Upper lobe of right lung (tissue), 1 donor: ENCODE measurements at regions not wholly inside any gene's neighbourhood (a gene's known extent, or its start where the extent isn't known, plus 50 kb on each side); places are given as distances from the start of the nearest gene placed in this dataset.

Experiments used
- ATAC-seq: fragments of 200-7000 bp; cut with Tn5 transposase; one replicate; pipeline ENCODE4 v1.9.1; 2020; ENCODE audit warnings: mild to moderate bottlenecking, moderate library complexity
- DNase-seq: peaks from one replicate; pipeline ENCODE4 v3.0.0-alpha.2; 2020
- H3K27ac ChIP-seq: fragments of 200-600 bp; one replicate; pipeline ENCODE4 v1.8.0; 2022
- H3K27me3 ChIP-seq: fragments of 200-600 bp; one replicate; pipeline ENCODE4 v1.8.0; 2022; ENCODE audit warnings: mild to moderate bottlenecking
- H3K36me3 ChIP-seq: fragments of 200-600 bp; one replicate; pipeline ENCODE4 v1.8.0; 2022
- H3K4me1 ChIP-seq: fragments of 200-600 bp; one replicate; pipeline ENCODE4 v1.8.0; 2022
- H3K4me3 ChIP-seq: fragments of 200-600 bp; one replicate; pipeline ENCODE4 v1.8.0; 2022; ENCODE audit warnings: mild to moderate bottlenecking
- H3K9me3 ChIP-seq: fragments of 200-600 bp; one replicate; pipeline ENCODE4 v1.8.0; 2022
- intact Hi-C: fragments of 100-400 bp; cut with DNase I; formaldehyde crosslinking; loops from one replicate; pipeline ENCODE4 v1.11.0; 2022
- TF ChIP-seq, protein P1 (sequence below): fragments of 200-600 bp; IDR thresholded peaks from one replicate; pipeline ENCODE4 v1.8.0; 2022; ENCODE audit warnings: antibody characterized with exemption
- donor health status: DM: no; HTN: yes; CAD: no; lungs with severe emphysema.

DNA sequence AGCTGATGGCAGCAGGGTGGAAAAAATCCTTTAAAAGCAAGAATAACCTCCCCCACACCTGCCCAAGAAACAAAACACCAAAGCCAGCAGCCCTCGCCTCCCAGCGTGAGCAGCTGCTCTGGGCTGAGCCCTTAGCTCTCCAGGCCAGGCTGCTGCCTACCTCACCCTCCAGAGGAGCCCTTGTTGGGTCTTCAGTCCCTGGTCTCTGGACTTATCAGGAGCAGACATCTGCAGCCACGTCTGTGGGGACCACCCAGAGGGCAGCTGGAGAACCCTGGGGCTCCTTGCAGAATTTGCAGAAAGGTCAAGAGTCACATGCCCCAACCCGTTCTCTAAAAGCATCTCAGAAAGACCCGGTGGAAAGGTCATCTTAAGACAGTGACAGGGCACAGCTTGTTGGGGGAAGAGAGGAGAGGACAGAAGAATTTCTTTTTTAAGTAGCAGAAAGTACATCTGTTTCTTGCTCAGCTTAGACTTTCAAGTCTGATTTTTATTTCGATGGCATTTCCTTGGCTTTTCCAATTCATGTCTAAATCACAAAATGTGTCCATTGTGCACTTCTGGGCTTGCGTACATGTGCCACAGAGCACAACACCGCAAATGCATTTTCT lies 425.7 kb upstream of the NFE2L3 start:
- no peak overlapping the region for H3K4me3 ChIP-seq
- peak; percentile 35 for ATAC-seq

DNA sequence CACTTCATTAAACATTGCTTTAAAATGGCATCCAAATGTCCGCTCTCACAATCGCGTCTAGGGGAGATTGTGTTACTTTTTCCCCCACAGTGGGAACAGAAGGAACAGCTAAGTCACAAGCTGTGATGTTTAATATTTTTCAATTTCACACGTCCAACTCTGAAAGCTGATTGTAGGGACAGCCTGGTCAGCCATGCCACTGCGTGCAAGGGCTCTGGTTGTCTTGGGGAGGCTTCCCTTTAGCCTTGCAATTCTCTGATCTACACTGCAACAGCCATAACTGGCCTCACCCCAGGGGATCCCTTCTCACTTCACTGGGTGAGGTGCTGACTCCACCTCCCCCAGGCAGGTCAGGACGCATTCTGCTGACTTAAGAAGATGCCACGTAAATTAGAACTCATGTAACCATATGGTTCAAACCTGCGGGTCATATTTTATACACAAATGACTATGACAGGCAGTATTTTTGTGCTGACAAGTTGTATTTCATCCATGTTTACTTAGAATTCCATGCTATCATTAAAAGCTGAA lies 425.2 kb upstream of the NFE2L3 start:
- H3K4me1 ChIP-seq: peaks cover 10% of the 10 kb centered on the region
- intact Hi-C loops: no loop called here
- H3K27ac ChIP-seq: no peak overlapping the region
- no peaks in the 10 kb centered on the region for H3K36me3 ChIP-seq
- no peaks in the 10 kb centered on the region for H3K9me3 ChIP-seq
- ATAC-seq: peak; percentile 22
- no peaks in the 10 kb centered on the region for H3K27me3 ChIP-seq
- TF ChIP-seq, protein P1, sequence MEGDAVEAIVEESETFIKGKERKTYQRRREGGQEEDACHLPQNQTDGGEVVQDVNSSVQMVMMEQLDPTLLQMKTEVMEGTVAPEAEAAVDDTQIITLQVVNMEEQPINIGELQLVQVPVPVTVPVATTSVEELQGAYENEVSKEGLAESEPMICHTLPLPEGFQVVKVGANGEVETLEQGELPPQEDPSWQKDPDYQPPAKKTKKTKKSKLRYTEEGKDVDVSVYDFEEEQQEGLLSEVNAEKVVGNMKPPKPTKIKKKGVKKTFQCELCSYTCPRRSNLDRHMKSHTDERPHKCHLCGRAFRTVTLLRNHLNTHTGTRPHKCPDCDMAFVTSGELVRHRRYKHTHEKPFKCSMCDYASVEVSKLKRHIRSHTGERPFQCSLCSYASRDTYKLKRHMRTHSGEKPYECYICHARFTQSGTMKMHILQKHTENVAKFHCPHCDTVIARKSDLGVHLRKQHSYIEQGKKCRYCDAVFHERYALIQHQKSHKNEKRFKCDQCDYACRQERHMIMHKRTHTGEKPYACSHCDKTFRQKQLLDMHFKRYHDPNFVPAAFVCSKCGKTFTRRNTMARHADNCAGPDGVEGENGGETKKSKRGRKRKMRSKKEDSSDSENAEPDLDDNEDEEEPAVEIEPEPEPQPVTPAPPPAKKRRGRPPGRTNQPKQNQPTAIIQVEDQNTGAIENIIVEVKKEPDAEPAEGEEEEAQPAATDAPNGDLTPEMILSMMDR: no peak
- DNase-seq: no peak
- H3K4me3 ChIP-seq: no peak overlapping the region

More for the DNA sequence above, 425.7 kb upstream of the NFE2L3 start:
- H3K27me3 ChIP-seq: no peaks in the 10 kb centered on the region
- no peak for DNase-seq
- peaks cover 4% of the 10 kb centered on the region for H3K4me1 ChIP-seq
- no peaks in the 10 kb centered on the region for H3K9me3 ChIP-seq
- no peaks in the 10 kb centered on the region for H3K36me3 ChIP-seq
- intact Hi-C loops: no loop called here
- peak overlapping the region; percentile 25 for H3K27ac ChIP-seq
- TF ChIP-seq, protein P1: no peak

DNA sequence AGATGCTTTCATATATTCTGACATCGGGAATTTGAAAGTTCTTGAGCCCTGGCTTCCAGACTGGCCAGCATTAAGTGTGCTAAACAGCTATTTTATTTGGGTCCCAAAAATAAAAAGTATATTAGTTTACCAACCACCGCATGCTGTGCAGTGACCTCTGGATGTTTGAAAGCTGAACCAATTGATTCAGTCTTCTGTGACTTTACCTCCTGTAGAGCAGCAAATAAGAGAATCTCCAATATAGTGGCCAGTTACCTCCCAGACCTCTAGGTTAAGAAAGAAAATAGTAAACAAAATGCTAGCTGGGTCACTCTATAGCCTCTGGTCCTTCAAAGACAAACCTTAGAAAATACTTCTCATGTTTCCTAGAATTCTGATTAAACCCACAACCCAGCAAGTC lies 424.6 kb upstream of the NFE2L3 start:
- H3K27ac ChIP-seq: no peak overlapping the region
- intact Hi-C loops: no loop called here
- no peak for ATAC-seq

DNA sequence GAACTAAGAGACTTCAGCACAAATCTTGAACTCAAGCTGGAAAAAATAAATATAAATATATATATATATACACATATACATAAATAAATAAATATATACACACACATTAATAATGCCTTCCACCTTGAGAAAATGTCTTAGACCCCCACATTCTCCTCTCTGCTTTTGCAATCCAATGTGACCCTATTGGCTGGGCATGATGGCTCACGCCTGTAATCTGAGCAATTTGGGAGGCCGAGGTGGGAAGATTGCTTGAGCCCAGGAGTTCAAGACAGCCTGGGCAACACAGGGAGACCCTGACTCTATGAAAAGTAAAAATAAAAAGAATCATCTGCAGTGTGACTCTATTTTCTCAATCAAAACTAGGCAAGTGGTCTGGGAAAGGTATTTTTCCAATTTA lies 424.1 kb upstream of the NFE2L3 start:
- no peaks in the 10 kb centered on the region for H3K27me3 ChIP-seq
- no peaks in the 10 kb centered on the region for H3K9me3 ChIP-seq
- peaks cover 13% of the 10 kb centered on the region for H3K4me1 ChIP-seq
- no peak for DNase-seq
- H3K27ac ChIP-seq: no peak overlapping the region
- ATAC-seq: no peak
- H3K4me3 ChIP-seq: no peak overlapping the region
- TF ChIP-seq, protein P1: no peak
- no peaks in the 10 kb centered on the region for H3K36me3 ChIP-seq
- intact Hi-C loops: no loop called here

More for the DNA sequence above, 424.6 kb upstream of the NFE2L3 start:
- no peaks in the 10 kb centered on the region for H3K27me3 ChIP-seq
- H3K36me3 ChIP-seq: no peaks in the 10 kb centered on the region
- DNase-seq: no peak
- TF ChIP-seq, protein P1: no peak
- no peaks in the 10 kb centered on the region for H3K9me3 ChIP-seq
- no peak overlapping the region for H3K4me3 ChIP-seq
- peaks cover 13% of the 10 kb centered on the region for H3K4me1 ChIP-seq

DNA sequence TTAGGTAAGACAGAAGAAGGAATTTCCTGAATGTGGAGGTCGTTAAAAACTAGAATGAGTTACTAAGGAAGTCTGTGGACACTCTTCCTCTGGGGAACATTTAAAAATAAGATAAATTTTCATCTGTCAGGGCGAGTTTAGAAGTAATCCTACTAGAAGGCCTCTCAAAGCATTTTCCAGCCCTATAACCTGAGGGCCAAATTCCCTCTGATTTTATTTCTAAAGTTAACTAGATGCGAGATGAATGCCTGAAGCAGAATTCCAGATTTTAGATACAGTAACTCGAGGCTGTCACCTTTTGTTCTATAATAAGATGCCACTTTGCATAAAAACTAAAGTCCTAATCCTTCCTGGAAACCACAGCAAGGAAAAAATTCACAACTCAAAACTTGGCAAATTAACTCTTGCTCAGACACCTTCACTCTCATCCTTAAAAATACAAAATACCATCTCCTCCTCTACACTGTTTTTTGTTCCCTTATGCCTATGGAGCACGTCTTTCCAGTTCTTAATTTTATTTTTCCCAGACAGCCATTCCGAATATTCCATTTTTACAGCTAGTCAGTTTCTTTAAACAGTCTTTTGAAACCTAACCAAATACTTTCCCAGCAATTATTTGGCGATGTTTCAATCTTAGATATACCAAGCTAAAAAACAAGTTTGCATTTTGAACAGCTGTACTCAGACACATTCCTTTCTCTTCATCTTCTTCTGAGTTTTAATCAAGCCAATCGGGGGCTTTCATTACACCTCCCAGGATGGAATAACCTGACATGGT lies 420.7 kb upstream of the NFE2L3 start:
- H3K4me3 ChIP-seq: no peak overlapping the region
- H3K27ac ChIP-seq: peak overlapping the region; percentile 31
- H3K27me3 ChIP-seq: no peaks in the 10 kb centered on the region
- H3K36me3 ChIP-seq: no peaks in the 10 kb centered on the region
- peaks cover 13% of the 10 kb centered on the region for H3K4me1 ChIP-seq
- ATAC-seq (no peak), DNase-seq (no peak)
- intact Hi-C loops: no loop called here
- no peaks in the 10 kb centered on the region for H3K9me3 ChIP-seq
- TF ChIP-seq, protein P1: no peak
